K562 (cell line): ENCODE measurements at regions not wholly inside any gene's neighbourhood (a gene's known extent, or its start where the extent isn't known, plus 50 kb on each side); places are given as distances from the start of the nearest gene placed in this dataset.

Experiments used
- BCL6 ChIP-seq: fragments of 250-450 bp; sonication (Bioruptor Pico); IDR thresholded peaks from 2 replicates; pipeline ENCODE4 v1.4.0; 2020
- CHD1 ChIP-seq: fragments of 200-600 bp; sonication (generic); IDR thresholded peaks from one replicate; pipeline ENCODE4 v1.6.1; 2012; ENCODE audit warnings: mild to moderate bottlenecking, moderate library complexity, low read length, inconsistent platforms
- CTCFL ChIP-seq: IDR thresholded peaks from 2 replicates; pipeline ENCODE4 v1.6.1; 2011; ENCODE audit warnings: borderline replicate concordance, low read depth, mild to moderate bottlenecking, moderate library complexity, low read length; ENCODE audit not compliant: insufficient read depth, poor library complexity, severe bottlenecking
- E4F1 ChIP-seq: fragments of 250-450 bp; sonication (Bioruptor Pico); IDR thresholded peaks from 2 replicates; pipeline ENCODE4 v1.5.0; 2021; ENCODE audit warnings: mild to moderate bottlenecking, borderline replicate concordance
- ETV1 ChIP-seq: fragments of 450-650 bp; conservative IDR thresholded peaks from 2 replicates; pipeline ENCODE4 v1.6.1; 2016; ENCODE audit warnings: missing genetic modification characterization, control low read depth, low read depth, missing compliant biosample characterization
- GABPA ChIP-seq: fragments of 200-800 bp; sonication (Bioruptor generic); conservative IDR thresholded peaks from 2 replicates; pipeline ENCODE4 v1.6.1; 2016; ENCODE audit warnings: low read depth, missing genetic modification characterization, missing compliant biosample characterization
- MAZ ChIP-seq, 2 experiments: fragments of 450-650 bp in 1 of 2; sonication (generic) in 1 of 2; formaldehyde crosslinking; IDR thresholded peaks in 1 of 2; conservative IDR thresholded peaks in 1 of 2; 2 replicates each; pipeline versions ENCODE4 v1.4.0 to v1.5.0; 2020; ENCODE audit warnings: mild to moderate bottlenecking in 1 of 2, missing genetic modification reagents in 1 of 2
- MECOM ChIP-seq: fragments of 250-450 bp; sonication (Bioruptor Pico); IDR thresholded peaks from 2 replicates; pipeline ENCODE4 v1.8.0; 2022; ENCODE audit warnings: inconsistent platforms
- NR1H2 ChIP-seq: sonication (generic); formaldehyde crosslinking; IDR thresholded peaks from 2 replicates; pipeline ENCODE4 v1.4.0; 2020; ENCODE audit warnings: mild to moderate bottlenecking, missing genetic modification reagents
- POLR2A ChIP-seq: fragments of 450-650 bp; conservative IDR thresholded peaks from 2 replicates; pipeline ENCODE4 v1.6.1; 2016
- RAD21 ChIP-seq, 2 experiments: fragments of 250-450 bp in 1 of 2; fragments of 450-650 bp in 1 of 2; sonication (Bioruptor Pico) in 1 of 2; formaldehyde crosslinking in 1 of 2; IDR thresholded peaks in 1 of 2; conservative IDR thresholded peaks in 1 of 2; 2 replicates each; pipeline versions ENCODE4 v1.4.0 to v1.8.0; 2020 to 2022; ENCODE audit warnings: mild to moderate bottlenecking in 2 of 2, moderate library complexity in 1 of 2
- ZNF24 ChIP-seq: fragments of 450-650 bp; IDR thresholded peaks from 2 replicates; pipeline ENCODE4 v1.6.1; 2016
- TF ChIP-seq, protein P1 (sequence below), 3 experiments: IDR thresholded peaks in 2 of 3; conservative IDR thresholded peaks in 1 of 3; 2 replicates each; pipeline ENCODE4 v1.5.1; 2011 to 2012; ENCODE audit warnings: low read length in 3 of 3, mild to moderate bottlenecking in 3 of 3, control low read depth in 2 of 3, improper control_type of control experiment in 1 of 3, inconsistent platforms in 1 of 3, low read depth in 1 of 3, mixed read lengths in 1 of 3, moderate library complexity in 1 of 3; ENCODE audit not compliant: insufficient read depth in 2 of 3

- TF ChIP-seq E4F1 (CRISPR knock-in tag), result no peak
- TF ChIP-seq, protein P1, sequence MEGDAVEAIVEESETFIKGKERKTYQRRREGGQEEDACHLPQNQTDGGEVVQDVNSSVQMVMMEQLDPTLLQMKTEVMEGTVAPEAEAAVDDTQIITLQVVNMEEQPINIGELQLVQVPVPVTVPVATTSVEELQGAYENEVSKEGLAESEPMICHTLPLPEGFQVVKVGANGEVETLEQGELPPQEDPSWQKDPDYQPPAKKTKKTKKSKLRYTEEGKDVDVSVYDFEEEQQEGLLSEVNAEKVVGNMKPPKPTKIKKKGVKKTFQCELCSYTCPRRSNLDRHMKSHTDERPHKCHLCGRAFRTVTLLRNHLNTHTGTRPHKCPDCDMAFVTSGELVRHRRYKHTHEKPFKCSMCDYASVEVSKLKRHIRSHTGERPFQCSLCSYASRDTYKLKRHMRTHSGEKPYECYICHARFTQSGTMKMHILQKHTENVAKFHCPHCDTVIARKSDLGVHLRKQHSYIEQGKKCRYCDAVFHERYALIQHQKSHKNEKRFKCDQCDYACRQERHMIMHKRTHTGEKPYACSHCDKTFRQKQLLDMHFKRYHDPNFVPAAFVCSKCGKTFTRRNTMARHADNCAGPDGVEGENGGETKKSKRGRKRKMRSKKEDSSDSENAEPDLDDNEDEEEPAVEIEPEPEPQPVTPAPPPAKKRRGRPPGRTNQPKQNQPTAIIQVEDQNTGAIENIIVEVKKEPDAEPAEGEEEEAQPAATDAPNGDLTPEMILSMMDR (IDR thresholded peaks at IDR 0.05 in 2 of 3, conservative IDR thresholded peaks at IDR 0.05 in 1 of 3; ENCODE audit: insufficient read depth in 2 of 3, low read depth in 1 of 3, low read length in 3 of 3), result no peak
- no peak for TF ChIP-seq RAD21 (CRISPR knock-in tag; conservative IDR thresholded peaks at IDR 0.05 in 1 of 2, IDR thresholded peaks at IDR 0.05 in 1 of 2)
- TF ChIP-seq BCL6, result no peak
- no peak for TF ChIP-seq MAZ (CRISPR knock-in tag; conservative IDR thresholded peaks at IDR 0.05 in 1 of 2, IDR thresholded peaks at IDR 0.05 in 1 of 2)
- TF ChIP-seq POLR2A, result no peak
- TF ChIP-seq GABPA (tag), result no peak
- TF ChIP-seq MECOM (CRISPR knock-in tag), result no peak
- no peak for TF ChIP-seq NR1H2
- no peak for TF ChIP-seq ETV1 (tag)
- no peak for TF ChIP-seq CTCFL
- TF ChIP-seq CHD1, result no peak
- TF ChIP-seq ZNF24, result no peak
Observed at GRCh38 chr5:92492908-92493307, 1088.1 kb downstream of the NR2F1-AS1 start.
